Left lung (tissue), 4 donors: ENCODE measurements at regions not wholly inside any gene's neighbourhood (a gene's known extent, or its start where the extent isn't known, plus 50 kb on each side); places are given as distances from the start of the nearest gene placed in this dataset.

Experiments
- ATAC-seq: fragments of 200-7000 bp; cut with Tn5 transposase; one replicate; pipeline ENCODE4 v1.9.1; 2020; ENCODE audit warnings: moderate library complexity
- DNase-seq, 4 donors: peaks; one replicate each; pipeline ENCODE4 v3.0.0-alpha.2; 2013 to 2020
- H3K27ac ChIP-seq, 2 donors: fragments of 200-600 bp; sonication (generic) in 1 of 2; one replicate each; pipeline versions ENCODE4 v1.5.0 to v1.8.0; 2020 to 2021
- H3K27me3 ChIP-seq, 2 donors: fragments of 200-600 bp; sonication (generic) in 1 of 2; one replicate each; pipeline versions ENCODE4 v1.5.0 to v1.8.0; 2020 to 2021
- H3K36me3 ChIP-seq, 2 donors: fragments of 200-600 bp; sonication (generic) in 1 of 2; one replicate each; pipeline versions ENCODE4 v1.5.0 to v1.8.0; 2020 to 2021
- H3K4me1 ChIP-seq, 2 donors: fragments of 200-600 bp; one replicate each; pipeline ENCODE4 v1.8.0; 2021
- H3K4me3 ChIP-seq, 2 donors: fragments of 200-600 bp; sonication (generic) in 1 of 2; one replicate each; pipeline versions ENCODE4 v1.5.0 to v1.8.0; 2020 to 2021; ENCODE audit warnings: mild to moderate bottlenecking in 1 of 2
- H3K9me3 ChIP-seq, 2 donors: fragments of 200-600 bp; sonication (generic) in 1 of 2; one replicate each; pipeline versions ENCODE4 v1.5.0 to v1.8.0; 2020 to 2021
- intact Hi-C, 2 donors: fragments of 100-400 bp; cut with DNase I; formaldehyde crosslinking; loops; one replicate each; pipeline versions ENCODE4 v1.11.2 to v1.14.2; 2022
- TF ChIP-seq, protein P1 (sequence below), 2 donors: fragments of 200-600 bp; sonication (generic) in 1 of 2; IDR thresholded peaks; one replicate each; pipeline versions ENCODE4 v1.5.0 to v1.8.0; 2021; ENCODE audit warnings: antibody characterized with exemption in 2 of 2
- donor health status: DM: no; HTN: yes; CAD: no.
- donor health status: DM: no; HTN: no; CAD: no.

DNA sequence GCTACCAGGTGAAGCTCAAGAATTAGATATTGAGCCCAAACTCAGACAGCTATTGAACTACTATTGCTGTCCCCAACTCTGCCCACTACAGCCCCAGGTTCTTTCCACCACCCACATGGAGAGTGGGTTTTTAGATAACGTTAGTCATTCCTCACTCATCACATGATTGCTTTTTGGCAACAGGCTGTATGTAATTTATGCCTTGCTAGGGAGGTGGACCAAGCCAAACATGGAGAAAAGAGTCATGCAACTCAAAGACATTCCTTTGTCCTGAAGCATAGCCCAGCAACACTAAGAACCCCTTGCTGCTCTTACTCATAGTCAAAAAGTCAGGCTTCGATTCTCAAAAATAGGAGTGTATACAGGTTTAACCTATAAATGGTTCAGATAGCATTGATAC is 275.9 kb upstream of the VCX3A start:
- no peak overlapping the region for H3K27ac ChIP-seq
- intact Hi-C loops, result no loop called here
- H3K36me3 ChIP-seq, result no peaks in the 10 kb centered on the region
- DNase-seq (no peak), ATAC-seq (no peak)
- no peaks in the 10 kb centered on the region for H3K27me3 ChIP-seq
- no peaks in the 10 kb centered on the region for H3K4me1 ChIP-seq
- TF ChIP-seq, protein P1, sequence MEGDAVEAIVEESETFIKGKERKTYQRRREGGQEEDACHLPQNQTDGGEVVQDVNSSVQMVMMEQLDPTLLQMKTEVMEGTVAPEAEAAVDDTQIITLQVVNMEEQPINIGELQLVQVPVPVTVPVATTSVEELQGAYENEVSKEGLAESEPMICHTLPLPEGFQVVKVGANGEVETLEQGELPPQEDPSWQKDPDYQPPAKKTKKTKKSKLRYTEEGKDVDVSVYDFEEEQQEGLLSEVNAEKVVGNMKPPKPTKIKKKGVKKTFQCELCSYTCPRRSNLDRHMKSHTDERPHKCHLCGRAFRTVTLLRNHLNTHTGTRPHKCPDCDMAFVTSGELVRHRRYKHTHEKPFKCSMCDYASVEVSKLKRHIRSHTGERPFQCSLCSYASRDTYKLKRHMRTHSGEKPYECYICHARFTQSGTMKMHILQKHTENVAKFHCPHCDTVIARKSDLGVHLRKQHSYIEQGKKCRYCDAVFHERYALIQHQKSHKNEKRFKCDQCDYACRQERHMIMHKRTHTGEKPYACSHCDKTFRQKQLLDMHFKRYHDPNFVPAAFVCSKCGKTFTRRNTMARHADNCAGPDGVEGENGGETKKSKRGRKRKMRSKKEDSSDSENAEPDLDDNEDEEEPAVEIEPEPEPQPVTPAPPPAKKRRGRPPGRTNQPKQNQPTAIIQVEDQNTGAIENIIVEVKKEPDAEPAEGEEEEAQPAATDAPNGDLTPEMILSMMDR (IDR thresholded peaks at IDR 0.05), result no peak
- H3K9me3 ChIP-seq, result no peaks in the 10 kb centered on the region
- H3K4me3 ChIP-seq, result no peak overlapping the region

DNA sequence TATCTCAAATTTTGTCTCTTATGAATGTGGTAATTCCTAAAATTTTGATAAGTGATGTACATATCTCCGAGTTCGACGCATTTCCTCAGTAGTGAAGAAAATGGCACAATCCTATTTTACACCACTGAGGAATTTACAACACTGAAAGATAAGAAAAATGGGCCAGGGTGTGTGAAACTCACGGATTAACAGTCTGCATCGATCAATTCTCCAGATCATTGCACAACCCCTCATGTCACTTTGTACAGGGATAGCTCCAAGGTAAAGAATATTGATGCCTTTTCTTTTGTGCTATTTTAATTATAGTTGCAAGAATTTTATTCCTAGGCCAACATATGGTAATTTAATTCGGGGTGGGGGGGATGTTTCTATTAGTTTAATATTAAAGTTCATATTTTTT is 268.7 kb upstream of the VCX3A start:
- intact Hi-C loops, result no loop called here
- H3K27ac ChIP-seq, result no peak overlapping the region
- no peak for ATAC-seq

DNA sequence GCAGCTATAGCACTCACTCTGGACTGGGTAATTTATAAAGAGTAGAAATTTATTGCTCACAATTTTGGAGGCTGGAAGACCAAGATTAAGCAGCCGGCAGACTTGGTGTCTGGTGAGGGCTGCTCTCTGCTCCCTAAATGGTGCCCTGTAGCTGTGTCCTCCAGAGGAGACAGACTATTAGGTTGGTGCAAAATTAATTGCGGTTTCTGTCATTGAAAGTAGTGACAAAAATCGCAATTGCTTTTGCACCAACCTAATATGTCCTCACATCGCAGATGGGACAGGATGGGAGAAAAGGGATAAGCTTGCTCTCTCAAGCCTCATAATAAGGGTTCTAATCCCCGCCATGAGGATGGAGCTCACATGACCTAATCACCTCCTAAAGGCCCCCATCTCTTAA is 258.1 kb upstream of the VCX3A start:
- Histone ChIP-seq H3K4me3 (no peak overlapping the region), H3K9me3 (no peaks in the 10 kb centered on the region), H3K27ac (no peak overlapping the region), H3K27me3 (no peaks in the 10 kb centered on the region), H3K4me1 (no peaks in the 10 kb centered on the region), H3K36me3 (no peaks in the 10 kb centered on the region)
- TF ChIP-seq, protein P1 (IDR thresholded peaks at IDR 0.05), result no peak
- no peak for DNase-seq
- no peak for ATAC-seq
- intact Hi-C loops, result no loop called here

More for the DNA sequence above, 268.7 kb upstream of the VCX3A start:
- TF ChIP-seq, protein P1 (IDR thresholded peaks at IDR 0.05), result no peak
- Histone ChIP-seq H3K9me3 (no peaks in the 10 kb centered on the region), H3K4me1 (no peaks in the 10 kb centered on the region), H3K4me3 (no peak overlapping the region), H3K36me3 (no peaks in the 10 kb centered on the region), H3K27me3 (no peaks in the 10 kb centered on the region)
- DNase-seq, result no peak

DNA sequence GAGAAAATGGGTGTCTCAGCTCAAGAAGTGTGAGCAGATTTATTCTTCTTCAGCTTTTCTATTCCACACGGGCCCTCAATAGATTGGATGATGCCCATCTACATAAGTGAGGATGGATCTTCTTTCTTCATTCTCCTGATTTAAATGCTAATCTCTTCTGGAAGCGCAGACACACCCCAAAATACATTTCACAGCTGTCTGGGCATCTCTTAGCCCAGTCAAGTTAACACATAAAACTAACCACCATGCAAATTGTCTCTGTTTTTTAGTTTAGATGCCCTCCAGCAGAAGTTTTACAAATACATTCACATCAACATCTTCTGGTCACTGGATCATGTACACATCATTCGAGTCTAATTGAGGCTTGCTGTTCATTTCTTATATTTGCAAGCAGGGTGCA is 249.0 kb upstream of the VCX3A start:
- Histone ChIP-seq H3K4me1 (no peaks in the 10 kb centered on the region), H3K9me3 (no peaks in the 10 kb centered on the region), H3K27me3 (no peaks in the 10 kb centered on the region), H3K27ac (no peak overlapping the region), H3K4me3 (no peak overlapping the region), H3K36me3 (no peaks in the 10 kb centered on the region)
- ATAC-seq (no peak), DNase-seq (no peak)
- TF ChIP-seq, protein P1 (IDR thresholded peaks at IDR 0.05), result no peak
- intact Hi-C loops, result no loop called here

DNA sequence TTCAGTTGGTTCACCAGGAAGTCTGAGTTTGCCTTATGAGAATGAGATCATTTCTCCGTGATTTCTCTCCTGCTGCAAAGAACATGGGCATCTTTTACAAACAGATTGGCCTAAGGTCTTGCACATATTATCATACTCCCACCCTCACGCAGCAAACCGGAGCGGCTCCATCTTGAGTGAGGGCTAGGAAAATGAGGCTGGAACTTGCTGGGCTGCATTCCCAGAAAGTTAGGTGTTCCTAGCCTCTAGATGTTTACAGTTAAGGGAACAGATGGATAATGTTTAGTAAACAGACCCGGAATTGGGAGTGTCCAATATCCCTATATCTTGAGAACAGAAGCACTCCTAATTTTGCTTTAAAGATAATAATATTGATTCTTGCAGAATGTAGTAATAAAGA is 247.9 kb upstream of the VCX3A start:
- DNase-seq, result no peak
- Histone ChIP-seq H3K27ac (no peak overlapping the region), H3K36me3 (no peaks in the 10 kb centered on the region), H3K27me3 (no peaks in the 10 kb centered on the region), H3K4me1 (no peaks in the 10 kb centered on the region), H3K9me3 (no peaks in the 10 kb centered on the region), H3K4me3 (no peak overlapping the region)
- TF ChIP-seq, protein P1 (IDR thresholded peaks at IDR 0.05), result no peak
- ATAC-seq, result no peak
- intact Hi-C loops, result no loop called here
